ENCODE measurements at regions not wholly inside any gene's neighbourhood (a gene's known extent, or its start where the extent isn't known, plus 50 kb on each side); places are given as distances from the start of the nearest gene placed in this dataset.

GRCh38 chrX:482702-483203 lies 96.0 kb upstream of the PPP2R3B start:
- H3K4me2 ChIP-seq (ENCODE audit: insufficient read depth, low read length) = no peak overlapping the region
- H3K4me1 ChIP-seq (ENCODE audit: insufficient read depth, low read length) = no peaks in the 10 kb centered on the region
- H3K9me3 ChIP-seq (ENCODE audit: insufficient read depth, low read length, severe bottlenecking) = no peaks in the 10 kb centered on the region
- H3K27ac ChIP-seq (ENCODE audit: low read length) = no peak overlapping the region
- no peak overlapping the region for H2AFZ ChIP-seq (ENCODE audit: low read depth, low read length)
- H3K36me3 ChIP-seq (ENCODE audit: insufficient read depth, low read length) = no peaks in the 10 kb centered on the region
- H3K9ac ChIP-seq (ENCODE audit: low read depth, low read length) = no peak overlapping the region
- H4K20me1 ChIP-seq (ENCODE audit: insufficient read depth, low read length) = no peaks in the 10 kb centered on the region
- no peak overlapping the region for H3K4me3 ChIP-seq (ENCODE audit: low read depth in 1 of 2, low read length in 2 of 2)
- no peak for ATAC-seq (ENCODE audit: insufficient read depth, low read depth)
- DNase-seq = no peak
- no peaks in the 10 kb centered on the region for H3K79me2 ChIP-seq (ENCODE audit: insufficient read depth, low read length)
- TF ChIP-seq EZH2 (IDR thresholded peaks at IDR 0.05; ENCODE audit: borderline replicate concordance, low read depth, low read length, severe bottlenecking) (no peak), CTCF (IDR thresholded peaks at IDR 0.05; ENCODE audit: borderline replicate concordance, extremely low read depth, low read length, poor library complexity, severe bottlenecking) (no peak)
- H3K27me3 ChIP-seq (ENCODE audit: insufficient read depth, low read length, poor library complexity) = no peaks in the 10 kb centered on the region

GRCh38 chrX:485368-485767 lies 98.7 kb upstream of the PPP2R3B start:
- Histone ChIP-seq H3K9ac (ENCODE audit: low read depth, low read length) (no peak overlapping the region), H3K9me3 (ENCODE audit: insufficient read depth, low read length, severe bottlenecking) (no peaks in the 10 kb centered on the region), H3K4me1 (ENCODE audit: insufficient read depth, low read length) (no peaks in the 10 kb centered on the region), H3K27ac (ENCODE audit: low read length) (no peak overlapping the region), H3K79me2 (ENCODE audit: insufficient read depth, low read length) (no peaks in the 10 kb centered on the region), H3K4me2 (ENCODE audit: insufficient read depth, low read length) (no peak overlapping the region), H3K36me3 (ENCODE audit: insufficient read depth, low read length) (no peaks in the 10 kb centered on the region), H2AFZ (ENCODE audit: low read depth, low read length) (no peak overlapping the region), H4K20me1 (ENCODE audit: insufficient read depth, low read length) (no peaks in the 10 kb centered on the region), H3K27me3 (ENCODE audit: insufficient read depth, low read length, poor library complexity) (no peaks in the 10 kb centered on the region), H3K4me3 (ENCODE audit: low read depth in 1 of 2, low read length in 2 of 2) (no peak overlapping the region)
- no peak for ATAC-seq (ENCODE audit: insufficient read depth, low read depth)
- no peak for DNase-seq
- TF ChIP-seq EZH2 (IDR thresholded peaks at IDR 0.05; ENCODE audit: borderline replicate concordance, low read depth, low read length, severe bottlenecking) (no peak), CTCF (IDR thresholded peaks at IDR 0.05; ENCODE audit: borderline replicate concordance, extremely low read depth, low read length, poor library complexity, severe bottlenecking) (no peak)

DNA sequence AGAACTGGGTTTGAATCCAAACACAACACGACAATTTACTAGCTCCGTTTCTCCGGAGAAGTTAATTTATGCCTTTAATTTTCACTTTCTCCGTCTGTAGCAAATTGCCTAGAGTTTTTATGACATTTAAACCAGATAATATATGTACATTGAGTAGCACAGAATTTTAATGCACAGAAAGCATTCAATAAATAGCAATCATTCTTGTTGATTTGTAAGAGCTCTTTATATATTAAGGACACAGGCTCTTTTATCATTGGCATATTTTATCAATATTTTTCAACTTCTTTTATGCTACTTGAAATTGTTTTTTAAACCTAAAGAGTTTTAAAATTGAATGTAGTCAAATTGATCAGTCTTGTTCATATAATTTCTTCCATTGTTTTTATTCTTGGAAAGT lies 99.6 kb upstream of the PPP2R3B start:
- no peaks in the 10 kb centered on the region for H3K27me3 ChIP-seq (ENCODE audit: insufficient read depth, low read length, poor library complexity)
- no peak overlapping the region for H2AFZ ChIP-seq (ENCODE audit: low read depth, low read length)

More for the DNA sequence above, 99.6 kb upstream of the PPP2R3B start:
- Histone ChIP-seq H3K4me2 (ENCODE audit: insufficient read depth, low read length) (no peak overlapping the region), H3K27ac (ENCODE audit: low read length) (no peak overlapping the region), H3K4me3 (ENCODE audit: low read depth in 1 of 2, low read length in 2 of 2) (no peak overlapping the region), H3K9ac (ENCODE audit: low read depth, low read length) (no peak overlapping the region), H3K4me1 (ENCODE audit: insufficient read depth, low read length) (no peaks in the 10 kb centered on the region), H3K9me3 (ENCODE audit: insufficient read depth, low read length, severe bottlenecking) (no peaks in the 10 kb centered on the region), H3K36me3 (ENCODE audit: insufficient read depth, low read length) (no peaks in the 10 kb centered on the region), H4K20me1 (ENCODE audit: insufficient read depth, low read length) (no peaks in the 10 kb centered on the region), H3K79me2 (ENCODE audit: insufficient read depth, low read length) (no peaks in the 10 kb centered on the region)
- no peak for TF ChIP-seq CTCF (IDR thresholded peaks at IDR 0.05; ENCODE audit: borderline replicate concordance, extremely low read depth, low read length, poor library complexity, severe bottlenecking)
- TF ChIP-seq EZH2 (IDR thresholded peaks at IDR 0.05; ENCODE audit: borderline replicate concordance, low read depth, low read length, severe bottlenecking) = no peak
- ATAC-seq (ENCODE audit: insufficient read depth, low read depth) (no peak), DNase-seq (no peak)
